ENCODE measurements at regions not wholly inside any gene's neighbourhood (a gene's known extent, or its start where the extent isn't known, plus 50 kb on each side); places are given as distances from the start of the nearest gene placed in this dataset.

- Histone ChIP-seq H3K4me1 (no peaks in the 10 kb centered on the region), H3K9me3 (no peaks in the 10 kb centered on the region), H3K4me3 (no peak overlapping the region), H3K27me3 (no peaks in the 10 kb centered on the region), H3K36me3 (no peaks in the 10 kb centered on the region), H3K27ac (no peak overlapping the region)
- no peak for DNase-seq
- 76 to 100% methylated on average over 2 to 3 of the region's 5 CpGs for WGBS, 2 donors
- intact Hi-C loops (cut with DNase I), result no loop called here
- TF ChIP-seq CTCF (IDR thresholded peaks at IDR 0.05) (no peak), POLR2A (IDR thresholded peaks at IDR 0.05) (no peak)
Observed at GRCh38 chr20:17138237-17138636, 88.6 kb upstream of the PCSK2 start.

GRCh38 chr20:17140894-17141293 is 85.9 kb upstream of the PCSK2 start:
- Histone ChIP-seq H3K27ac (no peak overlapping the region), H3K9me3 (no peaks in the 10 kb centered on the region), H3K4me1 (no peaks in the 10 kb centered on the region), H3K27me3 (no peaks in the 10 kb centered on the region), H3K4me3 (no peak overlapping the region), H3K36me3 (no peaks in the 10 kb centered on the region)
- intact Hi-C loops (cut with DNase I), result no loop called here
- TF ChIP-seq CTCF (IDR thresholded peaks at IDR 0.05) (no peak), POLR2A (IDR thresholded peaks at IDR 0.05) (no peak)
- DNase-seq, result no peak
- 79 to 82% methylated on average over 3 of the region's 3 CpGs for WGBS, 2 donors

- intact Hi-C loops (cut with DNase I), result no loop called here
- no peak overlapping the region for H3K27ac ChIP-seq
- no peak overlapping the region for H3K4me3 ChIP-seq
- H3K36me3 ChIP-seq, result no peaks in the 10 kb centered on the region
- TF ChIP-seq POLR2A (IDR thresholded peaks at IDR 0.05), result no peak
- no peak for TF ChIP-seq CTCF (IDR thresholded peaks at IDR 0.05)
- no peaks in the 10 kb centered on the region for H3K9me3 ChIP-seq
- H3K4me1 ChIP-seq, result no peaks in the 10 kb centered on the region
- no peaks in the 10 kb centered on the region for H3K27me3 ChIP-seq
- no peak for DNase-seq
- WGBS, 2 donors, result 71 to 72% methylated on average over 4 of the region's 4 CpGs
Observed at GRCh38 chr20:17141568-17141967, 85.3 kb upstream of the PCSK2 start.

GRCh38 chr20:17142666-17143065 is 84.2 kb upstream of the PCSK2 start:
- H3K4me1 ChIP-seq, result no peaks in the 10 kb centered on the region
- intact Hi-C loops (cut with DNase I), result no loop called here
- no peak for TF ChIP-seq CTCF (IDR thresholded peaks at IDR 0.05)
- no peak for TF ChIP-seq POLR2A (IDR thresholded peaks at IDR 0.05)
- no peaks in the 10 kb centered on the region for H3K36me3 ChIP-seq
- H3K27ac ChIP-seq, result no peak overlapping the region
- no peak overlapping the region for H3K4me3 ChIP-seq
- no peaks in the 10 kb centered on the region for H3K9me3 ChIP-seq
- no peaks in the 10 kb centered on the region for H3K27me3 ChIP-seq
- 58 to 61% methylated on average over 3 of the region's 3 CpGs for whole genome bisulfite sequencing, 2 donors
- no peak for DNase-seq

GRCh38 chr20:17150858-17151257 is 76.0 kb upstream of the PCSK2 start:
- no peak for DNase-seq
- Histone ChIP-seq H3K9me3 (no peaks in the 10 kb centered on the region), H3K36me3 (no peaks in the 10 kb centered on the region), H3K27me3 (no peaks in the 10 kb centered on the region), H3K27ac (no peak overlapping the region), H3K4me3 (no peak overlapping the region), H3K4me1 (no peaks in the 10 kb centered on the region)
- 45 to 46% methylated on average over 1 of the region's 1 CpG for WGBS, 2 donors
- TF ChIP-seq POLR2A (IDR thresholded peaks at IDR 0.05), result no peak
- no peak for TF ChIP-seq CTCF (IDR thresholded peaks at IDR 0.05)
- intact Hi-C loops (cut with DNase I), result no loop called here
